NCI-H226 (cell line): ENCODE measurements at regions not wholly inside any gene's neighbourhood (a gene's known extent, or its start where the extent isn't known, plus 50 kb on each side); places are given as distances from the start of the nearest gene placed in this dataset.
"Not testable (repeated sequence)": the region's sequence is repeated elsewhere in the genome, so short reads cannot be mapped to it uniquely, and the experiment has no call there.

Source experiments
- DNase-seq: peaks from one replicate; pipeline ENCODE4 v3.0.0-alpha.2; 2015

DNA sequence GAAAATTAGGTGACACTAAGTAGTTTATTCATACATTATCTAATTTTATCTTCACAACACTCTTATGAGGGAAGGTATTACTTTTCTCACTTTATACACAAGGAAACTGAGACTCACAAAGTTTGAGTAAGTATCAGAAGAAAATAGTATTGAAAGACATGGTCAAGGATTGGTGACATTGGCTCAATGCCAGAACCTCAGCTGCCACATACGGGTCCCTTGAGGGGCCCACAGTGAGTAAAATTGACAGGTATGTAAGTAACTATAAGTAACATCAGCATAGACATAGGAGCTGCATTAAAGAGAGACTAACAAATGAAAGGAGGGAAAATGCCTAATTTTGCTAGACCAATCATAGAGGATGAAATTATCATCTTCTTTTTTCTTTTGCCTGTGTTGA is 134.1 kb downstream of the COX18 start:
- no peak for DNase-seq

DNA sequence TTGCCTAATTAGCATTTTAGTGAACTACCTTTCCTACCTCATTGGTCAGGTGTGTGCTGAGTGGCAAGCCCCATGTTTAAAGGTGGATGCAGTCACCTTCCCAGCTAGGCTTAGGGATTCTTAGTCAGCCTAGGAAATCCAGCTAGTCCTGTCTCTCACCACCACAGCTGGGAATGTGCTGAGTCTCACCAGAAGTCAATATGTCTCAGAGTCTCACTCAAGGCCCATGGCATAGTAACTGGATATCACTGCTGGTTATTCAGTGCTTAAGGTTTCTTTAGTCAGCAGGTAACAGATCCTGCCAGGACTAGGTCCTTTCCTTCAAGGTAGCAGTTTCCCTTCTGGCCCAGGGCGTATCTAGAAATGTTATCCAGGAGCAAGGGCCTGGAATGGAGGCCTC is 136.5 kb downstream of the COX18 start:
- no peak for DNase-seq

DNA sequence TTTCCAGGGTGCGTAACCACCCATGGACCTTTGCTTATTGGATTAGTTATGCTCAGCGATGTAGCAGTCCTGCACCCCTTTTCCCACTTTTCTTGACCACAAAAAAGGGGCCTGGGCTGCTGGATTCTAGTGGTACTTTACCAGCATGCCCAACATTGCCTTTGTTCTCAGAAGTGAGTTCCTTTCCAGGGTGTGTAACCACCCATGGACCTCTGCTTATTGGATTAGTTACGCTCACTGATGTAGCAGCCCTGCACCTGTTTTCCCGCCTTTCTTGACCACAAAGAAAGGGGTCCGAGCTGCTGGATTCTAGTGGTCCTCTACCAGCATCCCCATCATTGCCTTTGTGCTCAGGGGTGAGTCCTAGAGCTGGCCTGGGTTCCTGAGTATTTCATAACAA is 138.2 kb downstream of the COX18 start:
- no peak for DNase-seq

DNA sequence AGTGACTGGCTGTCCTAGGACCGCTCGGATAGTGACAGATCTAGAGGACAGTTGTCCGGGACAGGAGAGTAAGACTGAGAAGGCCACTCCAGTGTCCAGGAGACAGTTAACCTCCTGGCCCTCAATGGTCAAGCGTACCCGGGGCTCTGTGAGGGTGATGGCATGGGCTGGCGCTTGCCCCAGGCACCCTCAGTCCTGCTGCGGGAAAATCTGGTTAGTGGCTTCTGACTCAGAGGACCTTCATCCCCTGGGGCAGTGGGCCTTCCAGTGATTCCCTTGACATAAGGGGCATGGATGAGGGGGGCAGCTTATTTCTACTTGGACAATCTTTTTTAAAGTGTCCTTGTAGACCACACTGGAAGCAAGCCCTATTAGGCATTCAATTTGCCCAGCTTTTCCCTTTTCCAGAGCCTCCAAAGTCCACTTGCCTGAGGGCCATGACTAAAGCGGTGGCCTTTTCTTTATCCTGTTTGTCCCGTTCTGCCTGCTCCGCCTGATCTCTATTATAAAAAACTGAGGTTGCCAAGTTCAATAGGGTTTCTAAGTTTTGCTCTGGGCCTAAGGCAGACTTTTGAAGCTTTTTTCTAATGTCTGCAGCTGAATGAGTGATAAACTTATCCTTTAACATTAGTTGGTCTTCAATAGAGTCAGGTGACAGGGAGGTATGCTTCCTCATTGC is 139.8 kb downstream of the COX18 start:
- DNase-seq, result not testable (repeated sequence)

DNA sequence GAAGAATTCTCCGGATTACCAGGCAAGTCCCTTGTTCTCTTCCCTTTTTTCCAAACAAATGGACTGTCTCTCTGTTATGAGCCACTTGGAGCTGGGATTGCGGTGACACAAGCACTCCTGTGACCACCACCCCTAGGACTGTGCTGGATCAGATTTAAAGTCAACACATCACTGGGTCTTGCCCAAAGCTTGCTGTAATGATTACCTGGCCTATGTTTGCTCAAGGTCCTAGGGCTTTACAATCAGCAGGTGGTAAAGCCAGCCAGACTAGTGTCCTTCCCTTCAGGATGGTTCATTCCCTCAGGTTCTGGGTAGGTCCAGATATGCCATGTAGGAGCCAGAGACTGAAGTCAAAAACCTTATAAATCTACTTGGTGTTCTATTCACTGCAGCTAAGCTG is 144.7 kb downstream of the COX18 start:
- no peak for DNase-seq

DNA sequence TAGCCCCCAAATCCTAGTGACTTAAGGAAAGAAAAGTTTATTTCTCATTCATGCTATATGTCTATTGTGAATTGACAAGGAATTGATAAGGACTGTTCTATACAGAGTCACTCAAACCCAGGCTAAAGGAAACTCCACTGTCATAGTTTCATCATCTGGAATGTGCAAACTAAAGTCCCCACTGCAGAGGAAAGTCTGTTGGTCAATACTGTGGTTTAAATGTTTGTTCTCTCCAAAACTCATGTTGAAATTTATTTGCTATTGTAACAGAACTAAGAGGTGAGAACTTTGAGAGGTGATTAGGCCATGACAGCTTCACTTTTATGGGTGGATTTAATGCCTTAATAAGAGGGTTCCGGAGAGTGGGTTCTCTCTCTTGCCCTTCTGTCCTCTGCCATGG is 149.6 kb downstream of the COX18 start:
- DNase-seq, result no peak

DNA sequence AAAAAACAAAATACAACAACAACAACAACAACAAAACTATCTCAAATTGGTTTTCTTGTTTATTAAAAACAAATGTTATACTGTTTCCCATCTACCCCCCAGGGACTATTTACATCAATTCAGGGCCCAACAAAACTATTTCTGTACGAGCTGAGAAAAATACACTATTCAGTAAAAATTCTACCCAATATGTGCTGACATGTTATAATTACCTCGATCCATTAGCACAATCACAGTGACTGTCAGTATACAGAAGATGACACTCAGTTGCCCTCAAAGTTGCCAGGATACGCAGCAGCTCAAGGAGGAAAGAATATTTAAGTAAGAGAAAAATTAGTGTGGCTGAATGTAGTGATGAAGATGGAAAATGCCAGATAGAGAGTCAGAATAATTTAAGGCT is 150.1 kb downstream of the COX18 start:
- DNase-seq, result no peak

DNA sequence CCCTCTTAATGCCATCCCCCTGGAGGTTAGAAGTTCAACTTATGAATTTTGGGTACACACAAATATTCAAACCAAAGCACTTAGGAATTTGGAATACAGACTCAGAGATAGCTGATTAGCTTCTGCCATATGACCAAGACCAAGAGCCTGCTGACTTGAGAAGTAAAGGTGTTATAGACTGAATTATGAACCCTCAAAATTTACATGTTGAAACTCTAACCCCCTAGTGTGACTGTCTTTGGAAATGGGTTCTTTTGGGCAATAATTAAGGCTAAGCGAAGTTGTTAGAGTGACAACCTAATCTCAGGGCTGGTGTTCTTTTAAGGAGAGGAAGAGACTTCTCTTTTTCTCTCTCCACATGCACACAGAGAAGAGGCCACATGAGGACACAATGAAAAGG is 151.2 kb downstream of the COX18 start:
- no peak for DNase-seq

DNA sequence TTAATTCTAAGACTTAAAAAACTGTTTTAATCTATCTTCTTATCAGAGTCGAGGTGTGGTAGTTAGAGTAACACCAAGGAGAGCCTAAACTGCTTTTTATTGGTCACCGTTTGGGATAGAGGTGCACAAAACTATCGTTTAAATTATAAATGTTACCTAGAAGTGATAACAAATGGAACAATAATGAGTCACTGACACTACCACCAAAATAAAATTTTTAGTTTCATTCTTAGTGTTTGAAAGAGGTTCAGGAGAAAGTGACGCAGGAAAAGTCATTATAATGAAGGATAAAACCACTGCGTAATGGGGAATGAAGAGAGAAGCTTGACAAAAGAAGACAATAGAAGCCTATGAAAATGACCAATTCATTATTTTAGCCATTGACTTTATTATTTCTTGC is 158.2 kb downstream of the COX18 start:
- DNase-seq, result no peak

DNA sequence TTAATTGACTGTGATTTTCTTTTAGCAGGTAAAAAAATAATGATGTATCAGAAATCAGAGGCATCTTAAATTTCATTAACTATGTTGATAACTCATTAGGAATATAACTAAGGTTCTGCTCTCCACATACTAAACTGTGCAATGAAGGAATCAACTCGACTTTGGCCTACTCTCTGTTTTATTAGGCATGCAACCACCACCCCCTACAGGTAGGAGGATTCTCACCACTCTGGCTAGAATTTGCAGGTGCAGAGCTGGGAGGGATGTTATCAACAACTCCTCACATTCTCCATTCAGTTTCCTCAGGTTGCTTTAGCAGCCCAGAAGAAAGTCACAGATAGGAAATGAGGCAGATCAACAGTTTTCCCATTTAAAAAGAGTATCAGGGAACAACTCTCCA is 160.1 kb downstream of the COX18 start:
- peak; percentile 32 for DNase-seq

DNA sequence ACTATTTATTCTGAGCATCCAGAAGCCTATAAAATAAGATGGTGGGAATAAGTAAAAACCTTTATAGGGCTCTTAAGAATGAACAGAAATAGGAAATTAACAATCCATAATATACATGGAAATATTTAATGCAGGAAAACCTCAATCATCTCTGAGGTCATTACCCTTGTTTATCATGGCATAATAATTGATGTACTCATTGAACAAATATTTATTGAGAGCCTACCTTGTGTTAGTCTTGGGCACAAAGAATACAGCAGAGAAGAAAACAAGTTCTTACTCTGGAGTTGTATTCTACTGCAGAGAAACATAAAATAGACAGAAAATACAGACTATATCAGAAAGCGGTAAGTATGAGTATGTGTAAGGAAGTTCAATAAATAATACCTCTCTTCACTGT is 167.2 kb downstream of the COX18 start:
- no peak for DNase-seq

DNA sequence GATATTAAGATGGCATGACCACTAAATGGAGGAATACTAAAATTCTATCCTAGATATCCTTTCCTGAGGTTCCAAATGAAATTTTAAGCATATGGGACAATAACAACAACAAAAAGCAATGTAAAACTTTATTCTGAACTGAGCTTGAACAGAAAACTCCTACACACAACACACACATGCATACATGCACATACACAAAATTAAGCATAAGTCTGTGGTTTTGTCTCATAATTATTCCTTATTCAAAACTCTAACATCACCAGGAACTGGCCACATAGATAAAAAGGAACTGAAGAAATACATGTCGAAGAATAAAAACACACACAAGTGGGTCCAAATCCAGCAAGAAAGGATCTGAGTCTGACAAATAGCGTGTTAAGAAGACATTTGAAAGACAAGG is 168.0 kb downstream of the COX18 start:
- no peak for DNase-seq

DNA sequence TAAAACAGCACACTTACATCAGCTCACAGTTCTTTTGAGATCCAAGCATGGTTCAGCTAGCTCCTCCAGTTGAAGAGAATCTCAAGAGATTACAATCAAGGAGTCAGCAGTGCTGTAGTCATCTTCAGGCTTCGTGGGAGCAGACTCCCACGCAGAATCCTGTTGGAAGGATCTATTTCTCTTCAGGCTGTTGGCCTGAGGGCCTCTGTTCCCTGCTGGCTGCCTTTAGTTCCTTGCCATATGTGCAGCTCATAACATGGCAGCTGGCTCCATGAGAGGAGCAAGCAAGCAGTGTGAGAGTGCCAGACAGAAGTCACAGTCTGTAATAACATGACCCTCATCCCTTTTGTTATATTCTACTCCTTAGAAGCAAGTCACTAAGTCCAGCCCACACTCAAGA is 168.6 kb downstream of the COX18 start:
- peak; percentile 67 for DNase-seq

DNA sequence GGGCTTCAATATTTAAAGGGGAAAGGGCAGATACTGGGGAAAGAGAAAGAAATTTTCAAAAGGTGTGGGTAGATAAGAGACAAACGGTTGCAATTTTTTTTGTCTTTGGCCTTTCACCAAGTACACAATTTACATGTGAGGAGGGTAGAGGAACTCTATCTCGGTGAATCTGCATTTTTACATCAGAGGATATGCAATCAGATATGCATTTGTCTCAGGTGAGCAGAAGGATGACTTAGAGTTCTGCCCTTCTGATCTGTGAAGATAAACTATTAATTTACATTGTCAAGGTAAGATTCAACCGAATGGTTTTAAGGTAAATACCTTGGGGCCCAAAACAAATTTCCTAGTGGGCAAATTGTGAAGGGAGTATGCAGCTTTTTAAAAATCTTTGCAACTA is 169.9 kb downstream of the COX18 start:
- no peak for DNase-seq

DNA sequence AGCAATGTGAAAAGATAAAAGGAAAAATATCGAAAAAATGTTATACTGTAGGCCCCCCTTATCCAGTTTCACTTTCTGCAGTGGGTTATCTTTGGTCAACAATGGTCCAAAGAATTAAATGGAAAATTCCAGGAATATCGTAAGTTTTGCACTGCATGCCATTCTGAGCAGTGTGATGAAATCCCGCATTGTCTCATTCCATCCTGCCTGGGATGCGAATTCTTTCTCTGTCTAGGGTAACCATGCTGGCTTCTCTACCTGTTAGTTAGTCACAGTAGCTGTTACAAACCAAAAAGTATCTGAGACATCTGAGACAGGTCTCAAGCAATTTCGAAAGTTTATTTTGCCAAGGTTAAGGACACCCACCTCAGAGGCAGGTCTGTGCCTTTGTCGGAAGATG is 170.3 kb downstream of the COX18 start:
- DNase-seq, result peak; percentile 78

DNA sequence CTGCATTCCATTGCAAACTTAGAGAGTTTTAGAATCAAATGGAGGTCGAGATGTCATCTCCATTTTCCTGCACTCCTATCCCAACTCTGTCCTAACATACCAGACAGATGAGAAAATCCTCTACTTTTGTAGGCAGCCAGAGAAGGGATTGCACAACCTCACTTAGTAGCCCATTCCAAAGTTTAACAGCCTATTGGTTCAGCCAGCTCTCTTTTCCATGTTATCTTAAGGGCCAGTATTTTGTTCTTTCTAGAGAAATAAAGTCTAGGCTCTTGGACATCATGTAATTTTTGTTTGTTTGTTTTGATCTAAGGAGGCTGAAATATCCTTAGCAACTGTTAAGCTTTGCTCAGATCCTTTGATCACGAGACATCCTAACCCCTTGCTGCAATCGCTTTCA is 173.0 kb downstream of the COX18 start:
- peak; percentile 91 for DNase-seq

DNA sequence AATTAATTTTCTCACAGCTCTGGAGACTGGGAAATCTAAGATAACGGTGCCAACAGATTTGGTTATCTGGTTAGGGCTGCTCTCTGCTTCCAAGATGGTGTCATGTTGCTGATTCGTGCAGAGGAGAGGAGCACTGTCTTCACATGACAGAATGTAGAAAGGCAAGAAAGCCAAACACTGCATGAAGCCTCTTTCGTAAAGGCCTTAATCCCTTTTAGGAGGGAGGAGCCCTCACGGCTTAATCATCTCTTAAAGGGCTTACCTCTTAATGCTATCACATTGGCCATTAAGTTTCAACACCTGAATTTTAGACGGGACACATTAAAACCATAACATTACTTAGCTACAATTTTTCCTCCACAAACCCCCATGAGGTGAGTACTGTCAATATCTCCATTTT is 174.1 kb downstream of the COX18 start:
- peak; percentile 65 for DNase-seq

DNA sequence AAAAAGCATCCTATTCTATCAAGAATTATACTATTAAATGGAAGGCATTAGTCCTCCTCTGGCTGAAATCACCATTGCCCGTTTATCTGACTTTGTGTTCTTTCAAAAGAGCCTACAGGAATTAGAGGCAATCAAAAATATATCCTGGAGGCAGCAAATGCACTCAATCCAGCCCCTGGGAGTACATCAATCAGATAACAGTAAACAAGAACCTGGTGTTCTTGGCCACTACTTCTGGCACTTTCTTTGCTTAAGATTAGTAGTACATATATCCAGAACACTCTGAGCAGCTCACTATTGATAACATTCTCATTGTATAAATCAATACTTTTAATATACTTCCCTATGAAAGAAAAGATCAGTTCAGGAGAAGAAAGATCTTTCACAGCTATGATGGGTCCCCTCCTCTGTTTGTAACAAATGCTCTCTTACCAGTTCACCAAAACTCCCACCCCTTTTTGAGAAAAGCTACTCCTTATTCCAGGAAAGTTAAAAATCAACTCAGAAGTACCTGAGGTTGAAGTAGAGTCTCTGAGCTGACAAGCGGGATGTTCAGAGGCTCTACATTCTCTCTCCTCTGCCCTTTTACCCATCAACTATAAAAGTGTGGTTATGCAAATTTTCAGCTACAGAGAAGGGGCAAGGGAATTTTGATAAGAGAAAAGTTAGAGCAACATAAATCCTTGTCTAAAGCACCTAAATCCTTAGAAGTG is 176.0 kb downstream of the COX18 start:
- peak; percentile 37 for DNase-seq

DNA sequence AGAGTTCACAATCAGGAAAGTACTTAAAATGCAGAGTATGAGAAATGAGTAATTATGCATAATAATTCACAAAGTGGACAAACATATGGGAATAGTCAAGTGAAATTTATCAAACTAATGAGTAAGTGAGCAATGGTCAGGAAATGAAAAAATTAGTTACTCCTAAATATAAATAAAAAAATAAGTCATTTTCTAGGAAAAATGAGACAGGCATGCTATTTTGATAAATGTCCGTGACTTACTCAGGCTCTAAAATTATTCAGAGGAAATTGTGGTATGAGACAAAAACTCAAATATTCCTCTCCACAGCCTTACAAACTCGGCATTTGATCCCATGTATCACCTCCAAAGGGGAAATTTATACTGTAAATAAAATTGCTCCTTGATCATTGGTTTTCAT is 181.2 kb downstream of the COX18 start:
- DNase-seq, result no peak

DNA sequence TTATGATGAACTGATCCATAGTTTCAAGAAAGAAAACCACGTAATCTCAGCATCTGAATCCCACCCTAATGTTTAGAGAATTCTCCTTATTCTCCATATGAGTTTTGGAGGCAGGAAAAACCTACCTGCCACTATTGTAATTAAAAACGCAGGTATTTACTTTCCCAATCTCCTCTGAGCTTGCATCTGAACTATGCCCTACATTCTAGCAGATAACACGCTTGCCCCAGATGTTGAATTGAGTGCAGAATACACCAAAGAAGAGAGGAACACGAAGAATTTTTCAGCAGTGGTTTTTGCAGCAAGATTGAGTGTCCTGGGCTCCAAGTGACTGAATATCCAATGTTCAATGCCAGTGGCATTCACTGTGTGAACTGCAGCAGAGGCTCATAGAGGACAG is 182.4 kb downstream of the COX18 start:
- DNase-seq, result no peak

DNA sequence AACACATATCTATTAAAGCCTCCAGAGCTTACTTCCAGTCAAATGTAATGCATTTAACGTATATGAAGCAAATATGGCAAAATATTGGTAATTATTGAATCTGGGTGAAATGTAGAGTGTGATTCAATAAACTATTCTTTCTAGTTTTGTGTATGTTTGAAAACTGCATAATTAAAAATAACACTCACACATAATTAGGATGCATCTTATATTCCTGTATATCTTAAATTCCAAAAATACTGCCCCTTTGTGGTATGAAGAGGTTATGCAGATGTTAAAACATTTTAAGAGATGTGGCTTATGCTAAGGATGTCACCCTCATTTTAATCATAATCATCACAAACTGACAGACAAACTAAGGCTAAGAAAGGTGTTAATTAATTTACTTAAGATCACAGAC is 182.9 kb downstream of the COX18 start:
- DNase-seq, result no peak

DNA sequence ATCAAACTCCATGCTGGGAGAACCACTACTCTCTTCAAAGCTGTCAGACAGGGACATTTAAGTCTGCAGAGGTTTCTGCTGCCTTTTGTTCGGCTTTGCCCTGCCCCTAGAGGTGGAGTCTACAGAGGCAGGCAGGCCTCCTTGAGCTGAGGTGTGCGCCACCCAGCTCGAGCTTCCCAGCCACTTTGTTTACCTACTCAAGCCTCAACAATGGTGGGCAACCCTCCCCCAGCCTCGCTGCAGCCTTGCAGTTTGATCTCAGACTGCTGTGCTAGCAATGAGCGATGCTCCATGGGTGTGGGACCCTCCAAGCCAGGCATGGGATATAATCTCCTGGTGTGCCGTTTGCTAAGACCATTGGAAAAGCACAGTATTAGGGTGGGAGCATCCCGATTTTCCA is 185.3 kb downstream of the COX18 start:
- DNase-seq, result not testable (repeated sequence)

DNA sequence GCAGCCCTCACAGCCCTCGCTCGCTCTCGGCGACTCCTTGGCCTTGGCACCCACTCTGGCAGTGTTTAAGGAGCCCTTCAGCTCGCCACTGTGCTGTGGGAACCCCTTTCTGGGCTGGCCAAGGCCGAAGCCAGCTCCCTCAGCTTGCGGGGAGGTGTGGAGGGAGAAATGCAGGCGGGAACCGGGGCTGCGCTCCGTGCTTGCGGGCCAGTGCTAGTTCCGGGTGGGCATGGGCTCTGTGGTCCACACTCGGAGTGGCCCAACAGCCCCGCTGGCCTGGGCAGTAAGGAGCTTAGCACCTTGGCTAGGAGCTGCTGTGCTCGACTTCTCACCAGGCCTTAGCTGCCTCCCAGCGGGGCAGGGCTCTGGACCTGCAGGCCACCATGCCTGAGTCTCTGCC is 192.6 kb downstream of the COX18 start:
- no peak for DNase-seq

DNA sequence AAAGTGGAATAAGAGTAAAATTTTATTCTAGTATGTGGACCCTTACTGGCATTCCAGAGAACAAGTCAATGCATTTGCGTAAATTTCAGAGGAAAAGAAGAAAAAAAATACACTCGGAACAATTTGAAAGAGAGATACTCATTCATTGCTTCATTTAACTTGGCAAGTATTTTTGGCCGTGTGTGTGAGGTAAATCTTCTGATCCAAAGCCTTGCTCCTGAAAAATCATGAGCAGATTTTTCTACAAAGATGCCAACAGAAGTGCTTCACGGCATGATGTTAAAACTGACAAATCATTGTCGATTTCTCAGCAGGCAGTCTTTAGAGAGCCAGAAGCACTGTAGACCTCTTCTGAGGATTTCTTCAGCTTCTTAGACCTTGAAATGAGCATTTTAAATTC is 194.0 kb downstream of the COX18 start:
- DNase-seq, result no peak

DNA sequence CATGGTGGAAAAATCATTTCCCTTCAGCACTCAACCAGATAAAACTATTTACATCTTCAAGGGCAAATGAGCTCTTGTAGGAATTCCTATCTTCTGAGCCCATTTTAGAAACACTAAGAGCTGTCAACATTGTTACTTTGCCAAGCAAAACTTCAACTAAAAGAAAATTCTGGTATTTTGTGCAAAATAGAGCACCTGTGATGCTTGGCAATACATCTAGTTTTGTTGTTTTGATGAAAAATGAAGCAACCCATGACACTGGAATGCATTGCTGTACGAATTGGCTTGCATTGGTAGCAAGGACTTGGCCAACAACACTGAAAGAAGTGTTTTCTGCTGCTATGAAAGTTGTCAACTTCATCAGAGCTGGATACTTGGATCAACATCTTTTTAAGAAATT is 194.4 kb downstream of the COX18 start:
- DNase-seq, result no peak
